ENCODE measurements at regions not wholly inside any gene's neighbourhood (a gene's known extent, or its start where the extent isn't known, plus 50 kb on each side); places are given as distances from the start of the nearest gene placed in this dataset.
A peak's percentile ranks its signal among the peaks of the same experiment; 100 is the strongest.
"Not testable (repeated sequence)": the region's sequence is repeated elsewhere in the genome, so short reads cannot be mapped to it uniquely, and the experiment has no call there.

DNA sequence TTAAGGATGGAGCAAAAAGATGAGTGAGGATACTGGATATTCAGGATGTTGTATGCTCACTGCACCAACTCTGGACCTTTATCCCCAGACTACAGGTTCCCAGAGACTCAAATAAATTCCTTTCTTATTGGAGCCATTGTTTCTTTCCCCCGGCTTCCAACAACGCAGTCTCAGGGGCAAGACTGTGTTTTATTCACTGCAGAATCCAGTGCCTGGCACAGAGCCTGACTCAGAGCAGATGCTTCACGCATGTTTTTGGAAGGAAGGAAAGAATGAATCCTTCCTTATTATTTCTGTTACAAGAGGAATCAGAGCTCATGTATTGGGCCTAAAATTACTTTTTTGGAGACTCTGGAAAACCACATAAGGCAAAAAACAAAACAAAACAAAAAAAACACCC, 96.0 kb upstream of the VGLL4 start:
- Histone ChIP-seq H3K4me1 (ENCODE audit: insufficient read depth, low read length) (no peaks in the 10 kb centered on the region), H3K4me3 (ENCODE audit: low read length) (no peak overlapping the region), H3K27me3 (ENCODE audit: insufficient read depth, low read length) (no peaks in the 10 kb centered on the region), H3K9me3 (ENCODE audit: low read depth, low read length) (no peaks in the 10 kb centered on the region)

DNA sequence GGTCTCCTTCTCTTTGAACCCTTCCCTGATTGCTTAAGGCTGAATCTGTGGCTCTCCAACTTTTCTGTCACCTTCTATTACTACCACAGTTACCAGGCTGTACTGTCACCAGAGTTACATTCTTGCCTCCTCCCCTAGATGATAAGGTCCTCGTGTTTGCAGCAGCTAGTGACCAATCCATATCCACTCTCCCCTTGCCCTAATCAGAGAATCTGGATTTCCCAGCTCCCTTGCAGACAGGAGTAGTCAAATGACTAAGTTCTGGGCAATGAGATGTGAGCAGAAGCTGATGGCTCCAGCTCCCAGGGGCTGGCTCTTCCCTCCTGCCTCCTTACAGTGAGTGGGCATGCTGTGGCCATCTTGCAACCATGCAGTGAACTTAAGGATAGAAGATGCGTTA, 95.4 kb upstream of the VGLL4 start:
- Histone ChIP-seq H3K27me3 (ENCODE audit: insufficient read depth, low read length) (no peaks in the 10 kb centered on the region), H3K4me3 (ENCODE audit: low read length) (no peak overlapping the region)

DNA sequence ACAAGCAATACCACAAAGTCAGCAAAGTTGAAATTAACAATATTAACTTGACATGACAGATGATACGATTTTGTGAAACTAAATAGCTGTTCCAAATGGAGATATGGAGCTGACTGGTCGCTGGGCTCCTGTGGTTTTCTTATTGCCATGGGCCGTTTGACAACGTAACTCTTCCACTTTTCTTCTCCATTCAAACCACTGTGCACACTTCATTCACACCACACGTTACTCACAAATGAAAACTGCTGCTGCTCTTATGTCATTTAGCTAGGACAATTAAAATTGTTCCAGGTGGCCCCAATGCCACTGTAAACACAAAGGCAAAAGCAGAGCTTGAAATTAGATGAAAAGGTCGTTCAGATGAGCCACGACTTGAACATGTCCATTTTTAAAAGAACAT, 94.0 kb upstream of the VGLL4 start:
- H3K27me3 ChIP-seq (ENCODE audit: insufficient read depth, low read length) = no peaks in the 10 kb centered on the region
- no peak overlapping the region for H3K4me3 ChIP-seq (ENCODE audit: low read length)
- no peaks in the 10 kb centered on the region for H3K4me1 ChIP-seq (ENCODE audit: insufficient read depth, low read length)
- no peaks in the 10 kb centered on the region for H3K9me3 ChIP-seq (ENCODE audit: low read depth, low read length)

More for the DNA sequence above, 95.4 kb upstream of the VGLL4 start:
- H3K9me3 ChIP-seq (ENCODE audit: low read depth, low read length) = no peaks in the 10 kb centered on the region
- H3K4me1 ChIP-seq (ENCODE audit: insufficient read depth, low read length) = no peaks in the 10 kb centered on the region

DNA sequence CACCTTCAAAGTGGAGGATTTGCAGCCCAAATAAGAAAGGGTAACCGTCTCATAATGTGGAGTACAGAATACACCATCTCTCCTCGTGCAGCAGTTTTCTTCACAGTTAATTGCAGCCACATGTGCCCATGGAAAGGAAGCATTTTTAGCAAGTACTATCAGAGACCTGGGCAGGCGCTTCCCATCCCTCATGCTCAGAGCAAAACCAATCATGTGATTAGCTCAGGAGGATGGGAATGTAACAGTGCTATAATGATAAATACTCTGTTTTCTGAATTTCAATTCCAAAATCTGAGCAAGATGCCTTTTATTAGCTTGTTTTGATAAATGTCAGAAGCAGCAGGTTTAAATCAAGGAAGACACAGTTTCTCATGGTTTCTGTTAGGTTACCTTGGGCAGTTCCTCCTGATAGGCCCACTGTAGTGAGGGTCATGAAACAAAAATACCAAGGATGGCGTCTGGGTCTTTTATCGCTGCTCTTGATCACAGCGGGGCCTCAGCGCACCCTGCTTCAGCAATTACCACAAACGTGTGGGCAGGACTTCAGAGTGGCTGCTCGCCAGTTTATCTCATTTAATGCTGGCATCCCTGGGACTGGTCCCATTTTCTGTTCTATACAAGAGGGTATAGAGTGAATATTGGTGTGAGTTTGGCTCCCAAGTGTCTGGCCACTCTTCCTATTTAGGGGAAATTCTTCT, 92.6 kb upstream of the VGLL4 start:
- Histone ChIP-seq H3K4me1 (ENCODE audit: insufficient read depth, low read length) (no peaks in the 10 kb centered on the region), H3K4me3 (ENCODE audit: low read length) (no peak overlapping the region), H3K27me3 (ENCODE audit: insufficient read depth, low read length) (no peaks in the 10 kb centered on the region), H3K9me3 (ENCODE audit: low read depth, low read length) (no peaks in the 10 kb centered on the region)

DNA sequence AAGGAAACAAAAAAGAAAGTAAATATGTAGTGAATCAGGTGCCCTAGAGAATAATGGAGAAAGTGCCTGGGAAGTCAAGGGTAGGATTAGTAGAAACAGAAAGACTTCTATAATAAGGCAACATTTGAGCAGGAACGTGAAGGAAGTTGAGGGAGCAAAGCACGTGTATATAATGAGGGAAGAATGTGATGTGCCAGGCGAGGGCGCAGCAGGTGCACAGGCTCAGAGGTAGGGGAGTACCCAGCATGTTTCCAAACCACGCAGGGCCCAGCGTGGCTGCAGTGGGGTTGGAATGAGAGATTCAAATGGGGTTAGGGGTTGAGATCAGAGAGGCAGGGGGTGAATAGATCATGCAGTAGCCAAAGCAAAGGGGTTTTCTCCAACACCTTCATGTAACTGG, 91.9 kb upstream of the VGLL4 start:
- H3K27me3 ChIP-seq (ENCODE audit: insufficient read depth, low read length) = no peaks in the 10 kb centered on the region
- no peak overlapping the region for H3K4me3 ChIP-seq (ENCODE audit: low read length)
- H3K4me1 ChIP-seq (ENCODE audit: insufficient read depth, low read length) = no peaks in the 10 kb centered on the region
- no peaks in the 10 kb centered on the region for H3K9me3 ChIP-seq (ENCODE audit: low read depth, low read length)

DNA sequence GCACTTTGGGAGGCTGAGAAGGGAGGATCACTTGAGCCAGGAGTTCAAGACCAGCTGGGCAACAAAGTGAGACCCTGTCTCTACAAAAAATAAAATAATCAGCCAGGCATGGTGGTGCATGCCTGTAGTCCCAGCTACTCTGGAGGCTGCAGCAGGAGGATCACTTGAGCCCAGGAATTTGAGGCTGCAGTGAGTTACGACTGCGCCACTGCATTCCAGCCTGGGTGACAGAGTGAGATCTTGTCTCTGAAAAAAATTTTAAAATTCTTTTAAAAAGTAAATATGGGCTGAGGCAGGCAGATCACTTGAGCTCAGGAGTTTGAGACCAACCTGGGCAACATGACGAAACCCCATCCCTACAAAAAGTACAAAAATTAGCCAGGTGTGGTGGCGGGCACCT, 91.4 kb upstream of the VGLL4 start:
- H3K9me3 ChIP-seq (ENCODE audit: low read depth, low read length) = not testable (repeated sequence)

DNA sequence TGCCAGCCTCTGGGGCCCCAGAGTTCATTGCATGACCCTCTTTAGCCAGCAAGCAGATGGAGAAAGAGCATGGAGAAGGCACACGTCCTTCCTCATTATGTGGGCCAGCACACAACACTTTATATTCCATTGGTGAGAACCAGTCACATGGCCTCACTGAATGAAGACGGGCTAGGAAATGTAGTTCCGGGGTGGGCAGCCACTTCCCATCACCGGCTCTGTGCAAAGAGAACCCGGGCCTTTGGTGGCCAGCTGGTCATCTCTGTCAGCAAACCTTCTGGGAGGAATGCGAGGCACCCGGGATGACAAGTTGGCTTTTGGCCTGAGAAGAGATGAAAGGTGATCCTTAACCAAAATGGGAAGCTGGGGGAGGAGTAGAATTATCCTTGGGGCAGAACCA, 90.2 kb upstream of the VGLL4 start:
- Histone ChIP-seq H3K27me3 (ENCODE audit: insufficient read depth, low read length) (no peaks in the 10 kb centered on the region), H3K4me1 (ENCODE audit: insufficient read depth, low read length) (no peaks in the 10 kb centered on the region), H3K4me3 (ENCODE audit: low read length) (no peak overlapping the region), H3K9me3 (ENCODE audit: low read depth, low read length) (no peaks in the 10 kb centered on the region)

More for the DNA sequence above, 91.4 kb upstream of the VGLL4 start:
- not testable (repeated sequence) for H3K4me1 ChIP-seq (ENCODE audit: insufficient read depth, low read length); H3K27me3 ChIP-seq (ENCODE audit: insufficient read depth, low read length); H3K4me3 ChIP-seq (ENCODE audit: low read length)

DNA sequence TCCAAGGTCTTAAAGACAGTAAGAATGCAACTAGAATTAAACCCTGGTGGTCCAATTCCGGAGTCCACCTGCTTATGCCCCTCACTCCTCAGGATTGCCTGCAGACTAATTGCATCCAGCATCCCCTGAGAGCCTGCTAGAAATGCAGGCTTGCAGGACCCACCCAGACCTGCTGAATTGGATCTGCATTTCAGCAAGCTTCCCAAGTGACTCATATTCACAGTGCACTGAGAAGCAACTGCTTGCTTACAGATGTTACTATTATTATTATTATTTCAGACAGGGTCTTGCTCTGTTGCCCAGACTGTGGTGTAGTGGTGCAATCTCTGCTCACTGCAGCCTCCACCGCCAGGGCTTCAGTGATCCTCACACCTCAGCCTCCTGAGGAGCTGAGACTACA, 83.5 kb upstream of the VGLL4 start:
- no peaks in the 10 kb centered on the region for H3K4me1 ChIP-seq (ENCODE audit: insufficient read depth, low read length)
- H3K27me3 ChIP-seq (ENCODE audit: insufficient read depth, low read length) = no peaks in the 10 kb centered on the region
- no peaks in the 10 kb centered on the region for H3K9me3 ChIP-seq (ENCODE audit: low read depth, low read length)
- H3K4me3 ChIP-seq (ENCODE audit: low read length) = no peak overlapping the region

DNA sequence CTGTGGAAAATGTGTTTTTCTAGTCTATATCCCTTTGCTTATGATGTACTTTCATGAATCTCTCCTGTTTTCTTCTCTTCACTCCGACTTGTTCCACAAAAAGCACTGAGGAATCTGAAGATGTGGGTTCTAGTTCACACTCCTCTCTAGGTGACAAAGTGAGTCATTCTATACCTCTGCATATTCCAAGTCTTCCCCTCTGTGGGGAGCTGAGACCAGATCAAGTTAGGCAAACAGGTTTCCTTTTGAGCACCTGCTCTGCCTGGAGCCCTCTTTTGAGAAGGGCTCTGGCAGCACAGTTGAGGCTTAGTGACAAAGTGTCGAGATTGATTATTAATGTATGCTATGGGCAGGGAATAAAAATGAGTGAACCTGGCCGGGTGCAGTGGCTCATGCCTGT, 82.4 kb upstream of the VGLL4 start:
- peaks cover 9% of the 10 kb centered on the region for H3K27me3 ChIP-seq (ENCODE audit: insufficient read depth, low read length)
- no peak overlapping the region for H3K4me3 ChIP-seq (ENCODE audit: low read length)
- peaks cover under 1% of the 10 kb centered on the region for H3K4me1 ChIP-seq (ENCODE audit: insufficient read depth, low read length)
- H3K9me3 ChIP-seq (ENCODE audit: low read depth, low read length) = no peaks in the 10 kb centered on the region

DNA sequence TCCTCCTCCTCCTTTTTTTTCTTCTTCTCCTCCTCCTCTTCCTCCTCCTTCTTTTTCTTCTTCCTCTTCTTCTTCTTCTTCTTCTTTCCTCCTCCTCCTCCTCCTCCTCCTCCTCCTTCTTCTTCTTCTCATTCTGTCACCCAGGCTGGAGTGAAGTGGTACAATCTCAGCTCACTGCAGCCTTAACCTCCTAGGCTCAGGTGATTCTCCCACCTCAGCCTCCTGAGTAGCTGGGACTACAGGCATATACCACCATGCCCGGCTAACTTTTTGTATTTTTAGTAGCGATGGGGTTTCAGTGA, 81.6 kb upstream of the VGLL4 start:
- not testable (repeated sequence) for H3K4me3 ChIP-seq (ENCODE audit: low read length); H3K4me1 ChIP-seq (ENCODE audit: insufficient read depth, low read length); H3K9me3 ChIP-seq (ENCODE audit: low read depth, low read length)
- peaks cover 15% of the 10 kb centered on the region for H3K27me3 ChIP-seq (ENCODE audit: insufficient read depth, low read length)

DNA sequence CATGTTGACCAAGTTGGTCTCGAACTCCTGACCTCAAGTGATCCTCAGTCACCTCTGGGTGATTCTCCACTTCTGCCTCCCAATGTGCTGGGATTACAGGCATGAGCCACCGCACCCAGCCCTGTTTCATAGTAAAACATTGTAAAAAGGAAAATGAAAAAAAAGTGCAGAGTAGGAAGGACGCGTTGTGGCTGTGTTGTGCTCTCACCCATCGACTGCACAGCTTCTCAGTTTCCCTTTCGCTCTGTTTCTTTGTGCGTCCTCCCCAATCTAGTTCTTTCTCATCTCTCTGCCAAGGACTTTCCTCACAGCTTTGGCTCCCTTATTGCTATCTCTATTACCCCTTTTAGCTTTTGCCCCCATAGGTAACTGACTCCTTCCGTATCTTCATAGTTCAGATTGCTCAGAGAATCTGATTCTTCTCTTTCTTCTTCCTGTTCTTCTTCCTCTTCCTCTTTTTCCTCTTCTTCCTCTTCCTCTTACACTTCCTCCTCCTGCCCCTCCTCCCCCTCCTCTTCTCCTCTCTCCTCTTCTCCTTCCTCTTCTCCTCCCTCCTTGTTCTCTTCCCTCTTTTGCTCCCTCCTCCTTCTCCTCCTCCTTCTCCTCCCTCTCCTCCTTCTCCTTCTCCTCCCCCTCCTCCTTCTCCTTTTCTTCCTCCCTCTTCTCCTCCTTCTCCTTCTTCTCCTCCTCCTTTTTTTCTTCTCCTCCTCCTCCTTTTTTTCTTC, 81.1 kb upstream of the VGLL4 start:
- peaks cover 15% of the 10 kb centered on the region for H3K27me3 ChIP-seq (ENCODE audit: insufficient read depth, low read length)
- no peaks in the 10 kb centered on the region for H3K9me3 ChIP-seq (ENCODE audit: low read depth, low read length)
- peaks cover 11% of the 10 kb centered on the region for H3K4me1 ChIP-seq (ENCODE audit: insufficient read depth, low read length)
- no peak overlapping the region for H3K4me3 ChIP-seq (ENCODE audit: low read length)

DNA sequence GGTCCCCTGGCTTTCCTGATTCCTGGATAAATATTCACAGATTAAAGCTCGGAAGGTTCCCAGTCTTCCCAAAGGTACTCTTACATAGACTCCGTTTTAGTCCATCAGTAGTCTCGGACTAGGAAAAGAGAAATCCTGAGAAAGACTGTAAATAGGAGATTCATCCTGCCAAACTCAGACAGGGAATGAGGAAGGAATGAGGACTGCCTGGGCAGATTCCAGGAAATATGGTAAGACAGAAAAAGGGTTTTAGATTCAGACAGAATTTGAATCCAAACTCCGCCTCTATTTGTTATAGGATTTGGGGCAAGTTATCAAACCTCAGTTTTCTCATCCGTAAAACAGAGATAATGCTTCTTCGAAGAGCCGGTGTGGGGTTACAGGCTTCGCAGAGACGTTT, 77.8 kb upstream of the VGLL4 start:
- no peak overlapping the region for H3K4me3 ChIP-seq (ENCODE audit: low read length)
- peaks cover 15% of the 10 kb centered on the region for H3K27me3 ChIP-seq (ENCODE audit: insufficient read depth, low read length)
- peaks cover 17% of the 10 kb centered on the region for H3K4me1 ChIP-seq (ENCODE audit: insufficient read depth, low read length)
- no peaks in the 10 kb centered on the region for H3K9me3 ChIP-seq (ENCODE audit: low read depth, low read length)

DNA sequence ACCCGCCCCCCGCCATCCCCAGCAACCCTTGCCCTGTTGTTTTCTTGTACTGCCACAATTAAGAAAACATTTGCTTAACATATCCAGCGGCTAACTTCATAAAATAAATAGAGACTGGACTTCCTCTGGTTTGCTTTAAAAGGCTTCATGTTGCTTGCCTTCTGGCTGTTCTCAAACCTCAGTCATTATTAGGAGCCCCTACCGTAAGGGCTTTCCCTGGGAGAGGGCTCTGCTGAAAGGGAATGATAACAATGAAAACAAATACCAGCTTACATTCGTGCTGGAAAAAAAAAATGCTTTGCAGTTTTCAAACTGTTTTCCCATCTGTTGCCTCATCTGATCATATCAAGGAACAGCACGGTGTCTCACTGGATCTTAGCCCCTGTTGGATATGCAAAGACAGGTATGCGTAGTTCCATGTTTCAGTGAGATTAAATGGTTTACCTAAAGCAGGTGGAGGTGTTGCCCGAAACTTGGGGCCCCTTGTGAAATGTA, 77.2 kb upstream of the VGLL4 start:
- H3K4me1 ChIP-seq (ENCODE audit: insufficient read depth, low read length) = peaks cover 17% of the 10 kb centered on the region
- H3K9me3 ChIP-seq (ENCODE audit: low read depth, low read length) = no peaks in the 10 kb centered on the region
- H3K27me3 ChIP-seq (ENCODE audit: insufficient read depth, low read length) = peaks cover 15% of the 10 kb centered on the region
- H3K4me3 ChIP-seq (ENCODE audit: low read length) = peak overlapping the region; percentile 62

DNA sequence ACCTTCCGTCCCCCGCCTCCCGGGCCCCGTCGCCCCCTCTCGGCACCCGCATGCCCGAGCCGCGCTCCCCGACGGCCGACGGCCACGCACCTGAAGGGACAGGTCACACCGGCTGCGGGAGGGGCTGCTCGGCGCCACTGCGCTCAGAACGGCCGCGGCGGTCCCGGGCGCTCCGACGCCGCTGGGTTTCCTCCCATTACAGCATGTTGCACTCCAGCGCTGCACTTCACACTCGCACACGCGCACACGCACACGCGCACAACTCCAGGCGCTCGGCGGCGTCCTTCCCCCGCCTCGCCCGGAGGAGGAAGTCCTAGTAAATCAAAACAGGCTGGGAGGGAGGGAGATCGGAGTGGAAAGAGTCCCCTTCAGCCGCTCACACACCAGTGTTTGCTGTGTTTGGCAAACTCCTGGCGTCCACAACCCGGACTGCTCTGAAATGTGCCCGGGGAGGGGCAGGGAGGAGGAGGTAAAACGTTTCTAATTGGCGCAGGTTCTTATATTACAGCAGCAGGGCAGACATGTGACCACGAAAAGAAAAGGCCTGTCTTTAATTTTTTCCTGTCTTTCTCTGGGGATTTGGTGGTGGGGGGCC, 76.7 kb upstream of the VGLL4 start:
- Histone ChIP-seq H3K4me1 (ENCODE audit: insufficient read depth, low read length) (peaks cover 17% of the 10 kb centered on the region), H3K4me3 (ENCODE audit: low read length) (peak overlapping the region; percentile 62)

DNA sequence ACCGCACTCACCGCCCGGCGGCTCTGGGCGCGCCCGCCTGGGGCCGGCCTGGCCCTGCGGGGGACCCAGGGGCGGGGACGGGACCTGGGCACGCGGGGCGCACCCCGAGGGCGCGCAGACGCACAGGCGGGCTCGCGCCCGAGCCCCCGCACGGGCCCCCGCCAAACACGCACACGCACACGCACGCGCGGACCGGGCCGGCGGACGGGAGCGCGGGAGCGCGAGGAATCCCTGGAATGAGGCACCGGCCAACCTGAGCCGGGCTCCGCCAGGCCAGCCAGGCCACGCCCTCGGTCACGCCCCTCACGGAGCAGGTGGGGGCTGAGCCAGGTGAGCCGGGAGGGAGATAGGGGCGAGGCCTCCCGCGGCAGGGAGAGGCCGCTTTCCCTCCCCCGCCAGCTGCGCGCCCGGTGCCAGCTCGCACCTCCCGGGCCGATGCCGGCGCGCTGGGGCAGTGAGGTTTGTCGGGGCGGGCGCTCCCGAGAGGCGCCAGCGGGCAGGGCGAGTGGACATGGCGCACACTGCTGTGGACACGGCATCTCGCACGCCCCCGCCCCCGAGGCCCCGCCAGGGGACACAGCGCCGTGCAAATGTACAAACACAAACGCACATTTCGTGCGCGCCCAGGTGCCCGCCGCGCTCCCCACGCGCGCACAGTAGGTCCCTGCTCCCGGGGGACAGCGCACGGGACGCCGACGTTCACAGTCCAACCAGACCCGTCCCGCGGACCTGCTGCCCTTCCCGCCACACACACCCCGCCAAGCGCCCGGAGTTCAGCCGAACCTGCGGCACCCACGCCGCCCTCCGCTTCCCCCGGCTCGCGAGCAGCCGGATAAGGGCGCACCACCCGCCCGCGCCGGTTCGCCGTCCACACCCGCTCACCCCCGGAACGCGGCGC, 75.9 kb upstream of the VGLL4 start:
- H3K4me1 ChIP-seq (ENCODE audit: insufficient read depth, low read length) = peaks cover 17% of the 10 kb centered on the region

More for the DNA sequence above, 76.7 kb upstream of the VGLL4 start:
- Histone ChIP-seq H3K9me3 (ENCODE audit: low read depth, low read length) (no peaks in the 10 kb centered on the region), H3K27me3 (ENCODE audit: insufficient read depth, low read length) (peaks cover 15% of the 10 kb centered on the region)

More for the DNA sequence above, 75.9 kb upstream of the VGLL4 start:
- Histone ChIP-seq H3K4me3 (ENCODE audit: low read length) (peak overlapping the region; percentile 62), H3K9me3 (ENCODE audit: low read depth, low read length) (no peaks in the 10 kb centered on the region), H3K27me3 (ENCODE audit: insufficient read depth, low read length) (peaks cover 15% of the 10 kb centered on the region)
